Right ventricle myocardium superior (tissue), 1 donor: ENCODE measurements at regions not wholly inside any gene's neighbourhood (a gene's known extent, or its start where the extent isn't known, plus 50 kb on each side); places are given as distances from the start of the nearest gene placed in this dataset.
"Not testable (repeated sequence)": the region's sequence is repeated elsewhere in the genome, so short reads cannot be mapped to it uniquely, and the experiment has no call there.

Source experiments
- ATAC-seq: fragments of 200-7000 bp; cut with Tn5 transposase; one replicate; pipeline ENCODE4 v1.9.1; 2020; ENCODE audit warnings: mild to moderate bottlenecking; ENCODE audit not compliant: poor library complexity
- DNase-seq: peaks from one replicate; pipeline ENCODE4 v3.0.0-alpha.2; 2020
- intact Hi-C: fragments of 100-400 bp; cut with DNase I; formaldehyde crosslinking; loops from one replicate; pipeline ENCODE4 v1.11.2; 2022
- donor health status: DM: no; HTN: yes; CAD: no; lungs with severe emphysema.

- DNase-seq, ATAC-seq, intact Hi-C loops: not testable (repeated sequence)
Measured at GRCh38 chr18:77421546-77421945, 171.9 kb downstream of the GALR1 start.

- no peak for DNase-seq
- ATAC-seq: no peak
Measured at GRCh38 chr18:77422974-77423867, 173.6 kb downstream of the GALR1 start.

GRCh38 chr18:77433076-77433475, 183.4 kb downstream of the GALR1 start:
- DNase-seq (no peak), ATAC-seq (no peak)
- intact Hi-C loops: no loop called here

More at GRCh38 chr18:77422974-77423867, 173.6 kb downstream of the GALR1 start:
- intact Hi-C loops: no loop called here

- intact Hi-C loops: no loop called here
- ATAC-seq: no peak
- no peak for DNase-seq
Measured at GRCh38 chr18:77439888-77440287, 190.2 kb downstream of the GALR1 start.

GRCh38 chr18:77442393-77442792, 192.7 kb downstream of the GALR1 start:
- no peak for ATAC-seq

GRCh38 chr18:77444385-77444784, 194.7 kb downstream of the GALR1 start:
- no peak for ATAC-seq
- intact Hi-C loops: no loop called here
- DNase-seq: no peak

More at GRCh38 chr18:77442393-77442792, 192.7 kb downstream of the GALR1 start:
- intact Hi-C loops: no loop called here
- DNase-seq: no peak

GRCh38 chr18:77448046-77448445, 198.4 kb downstream of the GALR1 start:
- no peak for ATAC-seq
- intact Hi-C loops: no loop called here
- no peak for DNase-seq

GRCh38 chr18:77455004-77455403, 205.4 kb downstream of the GALR1 start:
- DNase-seq (no peak), ATAC-seq (no peak)
- intact Hi-C loops: no loop called here

- ATAC-seq (no peak), DNase-seq (no peak)
- intact Hi-C loops: no loop called here
Measured at GRCh38 chr18:77457681-77458080, 208.0 kb downstream of the GALR1 start.

- no peak for DNase-seq
- intact Hi-C loops: no loop called here
- peak; percentile 52 for ATAC-seq
Measured at GRCh38 chr18:77461062-77461688, 211.5 kb downstream of the GALR1 start.

GRCh38 chr18:77464917-77465316, 215.3 kb downstream of the GALR1 start:
- no peak for ATAC-seq
- no peak for DNase-seq
- intact Hi-C loops: no loop called here

GRCh38 chr18:77466890-77467289, 217.2 kb downstream of the GALR1 start:
- intact Hi-C loops: no loop called here
- DNase-seq (no peak), ATAC-seq (no peak)

GRCh38 chr18:77469131-77469530, 219.5 kb downstream of the GALR1 start:
- ATAC-seq (no peak), DNase-seq (no peak)
- intact Hi-C loops: no loop called here

GRCh38 chr18:77470569-77471413, 221.1 kb downstream of the GALR1 start:
- intact Hi-C loops: no loop called here
- ATAC-seq (no peak), DNase-seq (no peak)

- DNase-seq: no peak
- ATAC-seq: no peak
- intact Hi-C loops: no loop called here
Measured at GRCh38 chr18:77472509-77472908, 222.9 kb downstream of the GALR1 start.

- peak; percentile 42 for DNase-seq
- intact Hi-C loops: no loop called here
- peak; percentile 97 for ATAC-seq
Measured at GRCh38 chr18:77478646-77479442, 229.2 kb downstream of the GALR1 start.

- intact Hi-C loops: no loop called here
- DNase-seq (no peak), ATAC-seq (peak; percentile 28)
Measured at GRCh38 chr18:77481541-77481940, 231.9 kb downstream of the GALR1 start.
